Smooth muscle cell (in vitro differentiated cells): ENCODE measurements at regions not wholly inside any gene's neighbourhood (a gene's known extent, or its start where the extent isn't known, plus 50 kb on each side); places are given as distances from the start of the nearest gene placed in this dataset.

Source experiments
- DNase-seq: peaks from one replicate; lab custom pipeline; 2025; ENCODE audit not compliant: unreplicated experiment; lab: John Stamatoyannopoulos, UW
- H2AFZ ChIP-seq: fragments of 200-600 bp; sonication (generic); 2 replicates; pipeline ENCODE4 v1.6.0; 2016; ENCODE audit warnings: antibody characterized with exemption, low read depth, mild to moderate bottlenecking
- H3F3A ChIP-seq: fragments of 200-600 bp; sonication (generic); 2 replicates; pipeline ENCODE4 v1.6.0; 2017; ENCODE audit warnings: antibody characterized with exemption, low read depth
- H3K27ac ChIP-seq: fragments of 200-600 bp; sonication (generic); 2 replicates; pipeline ENCODE4 v1.5.1; 2016; ENCODE audit warnings: low read depth, mild to moderate bottlenecking
- H3K27me3 ChIP-seq: fragments of 200-600 bp; sonication (generic); 2 replicates; pipeline ENCODE4 v1.6.1; 2016; ENCODE audit warnings: low read depth, mild to moderate bottlenecking
- H3K36me3 ChIP-seq: fragments of 200-600 bp; sonication (generic); 2 replicates; pipeline ENCODE4 v1.5.1; 2016; ENCODE audit warnings: low read depth
- H3K4me1 ChIP-seq: fragments of 200-600 bp; sonication (generic); 2 replicates; pipeline ENCODE4 v1.5.1; 2016; ENCODE audit warnings: low read depth
- H3K4me2 ChIP-seq: fragments of 200-600 bp; sonication (generic); 2 replicates; pipeline ENCODE4 v1.6.0; 2016; ENCODE audit warnings: mild to moderate bottlenecking
- H3K4me3 ChIP-seq: fragments of 200-600 bp; sonication (generic); 2 replicates; pipeline ENCODE4 v1.5.1; 2016; ENCODE audit warnings: mild to moderate bottlenecking
- H3K79me2 ChIP-seq: fragments of 200-600 bp; sonication (generic); 2 replicates; pipeline ENCODE4 v1.6.0; 2016; ENCODE audit warnings: low read depth, mild to moderate bottlenecking
- H3K9ac ChIP-seq: fragments of 200-600 bp; sonication (generic); 2 replicates; pipeline ENCODE4 v1.6.0; 2016; ENCODE audit warnings: low read depth
- H3K9me3 ChIP-seq: fragments of 200-600 bp; sonication (generic); replicated peaks from 2 replicates; pipeline ENCODE4 v1.5.1; 2016; ENCODE audit warnings: low read depth
- H4K20me1 ChIP-seq: fragments of 200-600 bp; sonication (generic); 2 replicates; pipeline ENCODE4 v1.6.0; 2016; ENCODE audit warnings: low read depth
- WGBS: methylation state at CpG from one replicate; pipeline ENCODE4 v1.1.7; 2016; ENCODE audit warnings: low lambda C conversion rate; 5-methylcytosine and 5-hydroxymethylcytosine counted together
- TF ChIP-seq, protein P1 (sequence below): fragments of 200-600 bp; sonication (generic); IDR thresholded peaks from 2 replicates; pipeline ENCODE4 v1.5.1; 2017; ENCODE audit warnings: borderline replicate concordance, mild to moderate bottlenecking, antibody characterized with exemption; ENCODE audit not compliant: insufficient read depth, poor library complexity, severe bottlenecking

DNA sequence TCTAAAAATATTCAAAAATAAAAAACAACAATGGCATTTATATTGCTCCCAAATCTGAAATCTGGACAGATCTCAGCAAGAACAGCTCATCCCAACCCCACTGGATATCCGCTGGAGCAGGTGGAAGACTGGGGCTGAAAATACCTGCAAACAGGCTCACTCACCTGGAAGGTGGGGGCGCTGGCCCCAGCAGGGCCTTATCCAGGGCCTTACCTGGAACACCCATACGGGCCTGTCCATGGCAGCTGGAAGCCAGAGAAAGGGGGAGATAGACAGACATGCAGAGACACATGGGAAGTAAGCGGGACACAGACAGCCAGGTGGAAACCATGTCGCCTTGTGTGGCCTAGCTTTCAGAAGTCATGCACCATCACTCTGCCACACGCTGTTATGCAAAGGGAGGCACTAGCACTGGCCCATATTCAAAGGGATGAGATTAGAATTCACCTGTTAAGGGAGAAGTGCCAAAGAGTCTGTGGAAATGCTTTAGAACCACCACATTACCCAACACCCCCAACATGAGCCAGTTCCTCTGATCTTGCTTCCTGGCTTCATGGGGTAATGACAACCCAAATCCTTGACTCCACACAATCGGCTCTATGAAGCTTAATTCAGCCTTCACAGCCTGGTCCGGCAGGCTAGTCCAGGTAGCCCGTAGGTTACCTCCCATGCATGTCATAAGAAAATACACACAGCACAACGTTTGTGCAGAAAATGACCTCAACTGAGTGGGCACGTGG, 99.0 kb upstream of the CDYL start:
- no peaks in the 10 kb centered on the region for H3K9me3 ChIP-seq
- H4K20me1 ChIP-seq, result no peaks in the 10 kb centered on the region
- TF ChIP-seq, protein P1, sequence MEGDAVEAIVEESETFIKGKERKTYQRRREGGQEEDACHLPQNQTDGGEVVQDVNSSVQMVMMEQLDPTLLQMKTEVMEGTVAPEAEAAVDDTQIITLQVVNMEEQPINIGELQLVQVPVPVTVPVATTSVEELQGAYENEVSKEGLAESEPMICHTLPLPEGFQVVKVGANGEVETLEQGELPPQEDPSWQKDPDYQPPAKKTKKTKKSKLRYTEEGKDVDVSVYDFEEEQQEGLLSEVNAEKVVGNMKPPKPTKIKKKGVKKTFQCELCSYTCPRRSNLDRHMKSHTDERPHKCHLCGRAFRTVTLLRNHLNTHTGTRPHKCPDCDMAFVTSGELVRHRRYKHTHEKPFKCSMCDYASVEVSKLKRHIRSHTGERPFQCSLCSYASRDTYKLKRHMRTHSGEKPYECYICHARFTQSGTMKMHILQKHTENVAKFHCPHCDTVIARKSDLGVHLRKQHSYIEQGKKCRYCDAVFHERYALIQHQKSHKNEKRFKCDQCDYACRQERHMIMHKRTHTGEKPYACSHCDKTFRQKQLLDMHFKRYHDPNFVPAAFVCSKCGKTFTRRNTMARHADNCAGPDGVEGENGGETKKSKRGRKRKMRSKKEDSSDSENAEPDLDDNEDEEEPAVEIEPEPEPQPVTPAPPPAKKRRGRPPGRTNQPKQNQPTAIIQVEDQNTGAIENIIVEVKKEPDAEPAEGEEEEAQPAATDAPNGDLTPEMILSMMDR, result no peak

DNA sequence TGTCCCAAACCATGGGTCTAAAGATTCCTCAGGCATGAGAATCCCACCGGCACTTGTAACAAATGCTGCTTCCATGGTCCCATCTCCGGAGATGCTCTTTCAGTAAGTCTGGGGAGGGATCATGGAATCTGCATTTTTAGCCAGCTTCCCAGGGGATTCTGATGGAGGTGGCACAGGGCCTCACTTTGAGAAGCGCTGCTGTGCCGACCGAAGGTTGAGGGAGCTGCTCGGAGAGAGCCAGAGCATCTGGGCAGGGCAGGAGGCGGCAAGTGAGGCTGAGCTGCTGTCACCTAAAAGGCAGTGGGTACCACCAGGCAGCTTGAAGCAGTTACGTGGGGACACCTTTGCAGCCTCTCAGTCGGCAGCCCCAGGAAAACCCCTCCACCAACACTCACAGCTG, 100.2 kb upstream of the CDYL start:
- H3K4me3 ChIP-seq, result no peak overlapping the region
- H3K79me2 ChIP-seq, result no peaks in the 10 kb centered on the region
- no peak overlapping the region for H3K9ac ChIP-seq
- DNase-seq, result no peak
- H2AFZ ChIP-seq, result no peak overlapping the region
- TF ChIP-seq, protein P1, result no peak
- H3K36me3 ChIP-seq, result no peaks in the 10 kb centered on the region
- H3K27me3 ChIP-seq, result no peaks in the 10 kb centered on the region
- no peaks in the 10 kb centered on the region for H4K20me1 ChIP-seq
- H3K27ac ChIP-seq, result no peak overlapping the region
- no peaks in the 10 kb centered on the region for H3K4me1 ChIP-seq
- H3F3A ChIP-seq, result no peaks in the 10 kb centered on the region
- H3K4me2 ChIP-seq, result no peak overlapping the region
- WGBS, result 92% methylated on average over 9 of the region's 9 CpGs
- H3K9me3 ChIP-seq, result no peaks in the 10 kb centered on the region

More for the DNA sequence above, 99.0 kb upstream of the CDYL start:
- 81% methylated on average over 11 of the region's 11 CpGs for WGBS
- H3K36me3 ChIP-seq, result no peaks in the 10 kb centered on the region
- no peak overlapping the region for H3K27ac ChIP-seq
- H3F3A ChIP-seq, result no peaks in the 10 kb centered on the region
- H3K9ac ChIP-seq, result no peak overlapping the region
- no peak overlapping the region for H3K4me2 ChIP-seq
- no peak overlapping the region for H3K4me3 ChIP-seq
- no peaks in the 10 kb centered on the region for H3K4me1 ChIP-seq
- no peaks in the 10 kb centered on the region for H3K79me2 ChIP-seq
- no peaks in the 10 kb centered on the region for H3K27me3 ChIP-seq
- no peak overlapping the region for H2AFZ ChIP-seq
- DNase-seq, result no peak

GRCh38 chr6:4675121-4675520, 101.1 kb upstream of the CDYL start:
- Histone ChIP-seq H3K79me2 (no peaks in the 10 kb centered on the region), H3K27ac (no peak overlapping the region), H3K4me2 (no peak overlapping the region), H2AFZ (no peak overlapping the region), H3K9ac (no peak overlapping the region), H3K9me3 (no peaks in the 10 kb centered on the region), H3K36me3 (no peaks in the 10 kb centered on the region), H3K4me1 (no peaks in the 10 kb centered on the region), H3K4me3 (no peak overlapping the region), H3F3A (no peaks in the 10 kb centered on the region), H3K27me3 (no peaks in the 10 kb centered on the region), H4K20me1 (no peaks in the 10 kb centered on the region)
- WGBS, result 77% methylated on average over 6 of the region's 6 CpGs
- no peak for DNase-seq
- TF ChIP-seq, protein P1, result no peak

DNA sequence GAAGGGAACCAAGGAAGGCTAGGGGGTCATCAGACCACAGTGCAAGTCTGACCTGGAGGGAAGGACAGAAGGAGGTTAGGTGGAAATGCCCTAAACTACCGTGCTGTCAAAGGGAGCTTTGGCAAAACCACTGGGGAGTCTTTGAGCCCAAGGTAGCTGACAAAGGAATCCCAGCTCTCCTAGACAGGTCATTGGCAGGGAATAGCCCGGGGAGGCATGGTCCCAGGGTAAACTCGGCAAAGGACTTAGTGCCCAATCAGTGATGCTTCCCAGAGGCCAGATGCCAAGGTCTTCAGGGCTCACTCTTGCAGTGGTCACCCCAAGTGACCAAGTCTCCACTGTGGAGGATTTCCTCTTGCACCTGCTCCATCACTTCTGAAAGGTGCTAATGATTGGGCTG, 102.3 kb upstream of the CDYL start:
- TF ChIP-seq, protein P1, result no peak
- Histone ChIP-seq H4K20me1 (no peaks in the 10 kb centered on the region), H3K4me3 (no peak overlapping the region), H3K36me3 (no peaks in the 10 kb centered on the region), H3K4me2 (no peak overlapping the region), H3K9ac (no peak overlapping the region), H3K27me3 (no peaks in the 10 kb centered on the region), H3K27ac (no peak overlapping the region), H3K79me2 (no peaks in the 10 kb centered on the region), H2AFZ (no peak overlapping the region), H3F3A (no peaks in the 10 kb centered on the region), H3K4me1 (no peaks in the 10 kb centered on the region), H3K9me3 (no peaks in the 10 kb centered on the region)
- DNase-seq, result no peak
- 64% methylated on average over 3 of the region's 3 CpGs for WGBS
